PC-9 (cell line): ENCODE measurements at regions not wholly inside any gene's neighbourhood (a gene's known extent, or its start where the extent isn't known, plus 50 kb on each side); places are given as distances from the start of the nearest gene placed in this dataset.

ENCODE experiments used
- BruUV-seq: library from RNA; stranded (reverse); fragments of 400-500 nt; replicated peaks from 2 replicates; lab custom pipeline; 2021; lab: Mats Ljungman, UMichigan
- CTCF ChIA-PET: fragments of 300-600 bp; sonication (Branson Sonifier 250); formaldehyde crosslinking; loops from one replicate; lab custom pipeline; 2022; ENCODE audit warnings: antibody characterized with exemption; lab: Charles Lee
- POLR2A ChIA-PET: fragments of 300-600 bp; sonication (Branson Sonifier 250); formaldehyde crosslinking; loops from one replicate; lab custom pipeline; 2022; ENCODE audit warnings: antibody characterized with exemption; ENCODE audit not compliant: unreplicated experiment; lab: Charles Lee
- DNase-seq, 2 experiments: peaks; one replicate each; pipeline versions ENCODE4 v3.0.0 to v3.0.0-alpha.2; 2015 to 2022; ENCODE audit warnings: mixed read lengths in 1 of 2
- H2AFZ ChIP-seq: fragments of 200-600 bp; sonication (generic); 2 replicates; pipeline ENCODE4 v1.8.1; 2017; ENCODE audit warnings: antibody characterized with exemption
- H3F3A ChIP-seq: fragments of 200-600 bp; sonication (generic); 2 replicates; pipeline ENCODE4 v1.8.1; 2017; ENCODE audit warnings: antibody characterized with exemption, mild to moderate bottlenecking, low read depth; ENCODE audit not compliant: insufficient read depth
- H3K27ac ChIP-seq: fragments of 200-600 bp; sonication (generic); 2 replicates; pipeline ENCODE4 v1.6.1; 2016; ENCODE audit warnings: mixed run types
- H3K27me3 ChIP-seq: fragments of 200-600 bp; sonication (generic); 2 replicates; pipeline ENCODE4 v1.6.1; 2016; ENCODE audit warnings: low read depth, mixed run types; ENCODE audit not compliant: insufficient read depth
- H3K36me3 ChIP-seq: fragments of 200-600 bp; sonication (generic); 2 replicates; pipeline ENCODE4 v1.6.1; 2016; ENCODE audit warnings: low read depth, mixed run types
- H3K4me1 ChIP-seq: fragments of 200-600 bp; sonication (generic); replicated peaks from 2 replicates; pipeline ENCODE4 v1.6.1; 2016; ENCODE audit warnings: mixed run types; ENCODE audit not compliant: insufficient read depth
- H3K4me2 ChIP-seq: fragments of 200-600 bp; sonication (generic); 2 replicates; pipeline ENCODE4 v1.6.1; 2017; ENCODE audit warnings: mixed run types
- H3K4me3 ChIP-seq: fragments of 200-600 bp; sonication (generic); 2 replicates; pipeline ENCODE4 v1.6.1; 2016; ENCODE audit warnings: mixed run types
- H3K79me2 ChIP-seq: fragments of 200-600 bp; sonication (generic); 2 replicates; pipeline ENCODE4 v1.6.1; 2017; ENCODE audit warnings: low read depth, mixed run types
- H3K9me2 ChIP-seq: fragments of 200-600 bp; sonication (generic); 2 replicates; pipeline ENCODE4 v1.8.1; 2017; ENCODE audit warnings: mild to moderate bottlenecking; ENCODE audit not compliant: insufficient read depth
- H3K9me3 ChIP-seq: fragments of 200-600 bp; sonication (generic); 2 replicates; pipeline ENCODE4 v1.8.1; 2016; ENCODE audit warnings: low read depth; ENCODE audit not compliant: insufficient read depth
- H4K20me1 ChIP-seq: fragments of 200-600 bp; sonication (generic); 2 replicates; pipeline ENCODE4 v1.8.1; 2017; ENCODE audit not compliant: insufficient read depth
- CTCF ChIP-seq: fragments of 200-600 bp; sonication (generic); conservative IDR thresholded peaks from 2 replicates; pipeline ENCODE4 v1.6.1; 2017; ENCODE audit warnings: mixed run types, antibody characterized with exemption, mild to moderate bottlenecking, moderate library complexity
- EZH2 ChIP-seq: fragments of 200-600 bp; sonication (generic); IDR thresholded peaks from 2 replicates; pipeline ENCODE4 v1.8.0; 2017; ENCODE audit warnings: antibody characterized with exemption, low read depth
- intact Hi-C: fragments of 100-400 bp; cut with micrococcal nuclease; formaldehyde crosslinking; loops from one replicate; pipeline ENCODE4 v1.10.0; 2022; ENCODE audit not compliant: unreplicated experiment

- Histone ChIP-seq H3K36me3 (no peaks in the 10 kb centered on the region), H3K9me2 (no peaks in the 10 kb centered on the region), H3F3A (no peaks in the 10 kb centered on the region), H3K27ac (no peak overlapping the region), H3K4me1 (no peaks in the 10 kb centered on the region), H3K79me2 (no peaks in the 10 kb centered on the region), H4K20me1 (no peaks in the 10 kb centered on the region), H2AFZ (no peak overlapping the region), H3K4me2 (no peak overlapping the region), H3K4me3 (no peak overlapping the region), H3K27me3 (no peaks in the 10 kb centered on the region), H3K9me3 (no peaks in the 10 kb centered on the region)
- no peak for DNase-seq
- POLR2A ChIA-PET = no interaction called here
- intact Hi-C loops = no loop called here
- TF ChIP-seq CTCF (no peak), EZH2 (no peak)
- CTCF ChIA-PET = no interaction called here
- no TSS peak for BruUV-seq
These were observed 725.5 kb downstream of the DNAJB9 start for GRCh38 chr7:109295158-109295557.

- no peaks in the 10 kb centered on the region for H4K20me1 ChIP-seq
- H3K27ac ChIP-seq = no peak overlapping the region
- no peak overlapping the region for H3K4me3 ChIP-seq
- H3K4me2 ChIP-seq = no peak overlapping the region
- ChIA-PET POLR2A (no interaction called here), CTCF (no interaction called here)
- no peak overlapping the region for H2AFZ ChIP-seq
- no peaks in the 10 kb centered on the region for H3K9me2 ChIP-seq
- TF ChIP-seq EZH2 (no peak), CTCF (no peak)
- no peaks in the 10 kb centered on the region for H3F3A ChIP-seq
- H3K4me1 ChIP-seq = no peaks in the 10 kb centered on the region
- H3K36me3 ChIP-seq = no peaks in the 10 kb centered on the region
- BruUV-seq = no TSS peak
- intact Hi-C loops = no loop called here
- H3K79me2 ChIP-seq = no peaks in the 10 kb centered on the region
- no peaks in the 10 kb centered on the region for H3K27me3 ChIP-seq
- H3K9me3 ChIP-seq = no peaks in the 10 kb centered on the region
- no peak for DNase-seq
These were observed 739.1 kb downstream of the DNAJB9 start for GRCh38 chr7:109308816-109309215.

- TF ChIP-seq CTCF = no peak
- no peak for TF ChIP-seq EZH2
- Histone ChIP-seq H3K27ac (no peak overlapping the region), H3K4me1 (no peaks in the 10 kb centered on the region), H3K79me2 (no peaks in the 10 kb centered on the region), H4K20me1 (no peaks in the 10 kb centered on the region), H2AFZ (no peak overlapping the region), H3K27me3 (no peaks in the 10 kb centered on the region), H3F3A (no peaks in the 10 kb centered on the region), H3K4me2 (no peak overlapping the region), H3K36me3 (no peaks in the 10 kb centered on the region), H3K4me3 (no peak overlapping the region), H3K9me3 (no peaks in the 10 kb centered on the region), H3K9me2 (no peaks in the 10 kb centered on the region)
- DNase-seq = no peak
- CTCF ChIA-PET = no interaction called here
- POLR2A ChIA-PET = no interaction called here
- intact Hi-C loops = no loop called here
- no TSS peak for BruUV-seq
These were observed 740.1 kb downstream of the DNAJB9 start for GRCh38 chr7:109309790-109310189.
